GM23338 (cell line): ENCODE measurements at regions not wholly inside any gene's neighbourhood (a gene's known extent, or its start where the extent isn't known, plus 50 kb on each side); places are given as distances from the start of the nearest gene placed in this dataset.

Experiments
- ATAC-seq: fragments of 200-7000 bp; cut with Tn5 transposase; 3 replicates; pipeline ENCODE4 v1.9.1; 2020
- DNase-seq: peaks from one replicate; pipeline ENCODE4 v3.0.0-alpha.2; 2015; ENCODE audit warnings: low spot score
- H2AFZ ChIP-seq: fragments of 200-600 bp; sonication (generic); 2 replicates; pipeline ENCODE4 v1.8.0; 2016; ENCODE audit warnings: antibody characterized with exemption, mild to moderate bottlenecking, moderate library complexity
- H3F3A ChIP-seq: fragments of 200-600 bp; sonication (generic); replicated peaks from 2 replicates; pipeline ENCODE4 v1.8.0; 2017; ENCODE audit warnings: antibody characterized with exemption, mixed run types, low read depth
- H3K27ac ChIP-seq: fragments of 200-600 bp; sonication (generic); 2 replicates; pipeline ENCODE4 v1.6.1; 2016; ENCODE audit warnings: low read depth
- H3K27me3 ChIP-seq: fragments of 200-600 bp; sonication (generic); 2 replicates; pipeline ENCODE4 v1.8.0; 2016; ENCODE audit warnings: mild to moderate bottlenecking, mixed run types, moderate library complexity; ENCODE audit not compliant: insufficient read depth
- H3K36me3 ChIP-seq: fragments of 200-600 bp; sonication (generic); 2 replicates; pipeline ENCODE4 v1.8.0; 2016; ENCODE audit warnings: mild to moderate bottlenecking; ENCODE audit not compliant: insufficient read depth
- H3K4me1 ChIP-seq: fragments of 200-600 bp; sonication (generic); 2 replicates; pipeline ENCODE4 v1.8.0; 2016; ENCODE audit warnings: mild to moderate bottlenecking, moderate library complexity; ENCODE audit not compliant: insufficient read depth
- H3K4me2 ChIP-seq: fragments of 200-600 bp; sonication (generic); 2 replicates; pipeline ENCODE4 v1.7.1; 2017; ENCODE audit warnings: mixed run types
- H3K4me3 ChIP-seq: fragments of 200-600 bp; sonication (generic); 2 replicates; pipeline ENCODE4 v1.6.1; 2016; ENCODE audit warnings: mixed run types
- H3K79me2 ChIP-seq: fragments of 200-600 bp; sonication (generic); replicated peaks from 2 replicates; pipeline ENCODE4 v1.8.0; 2017; ENCODE audit warnings: mild to moderate bottlenecking; ENCODE audit not compliant: insufficient read depth
- H3K9me2 ChIP-seq: fragments of 200-600 bp; sonication (generic); 2 replicates; pipeline ENCODE4 v1.8.0; 2017; ENCODE audit not compliant: insufficient read depth
- H4K20me1 ChIP-seq: fragments of 200-600 bp; sonication (generic); replicated peaks from 2 replicates; pipeline ENCODE4 v1.8.0; 2017; ENCODE audit warnings: mild to moderate bottlenecking; ENCODE audit not compliant: insufficient read depth
- H3K27ac Mint-ChIP-seq: 2 replicates; pipeline ENCODE4 v1.8.0; 2020; ENCODE audit warnings: inconsistent platforms, mild to moderate bottlenecking, moderate library complexity, mixed read lengths
- H3K27me3 Mint-ChIP-seq: 3 replicates; pipeline ENCODE4 v1.8.0; 2022; ENCODE audit warnings: low read depth, mild to moderate bottlenecking, moderate library complexity, mixed read lengths, inconsistent platforms; ENCODE audit not compliant: insufficient read depth, poor library complexity
- H3K36me3 Mint-ChIP-seq: 3 replicates; pipeline ENCODE4 v1.8.0; 2021; ENCODE audit warnings: low read depth, mild to moderate bottlenecking, inconsistent platforms, moderate library complexity, mixed read lengths
- H3K4me1 Mint-ChIP-seq: 3 replicates; pipeline ENCODE4 v1.8.0; 2020; ENCODE audit warnings: mild to moderate bottlenecking, inconsistent platforms, mixed read lengths
- H3K4me3 Mint-ChIP-seq: 3 replicates; pipeline ENCODE4 v1.8.0; 2021; ENCODE audit warnings: moderate library complexity, mild to moderate bottlenecking, inconsistent platforms, mixed read lengths
- H3K9me3 Mint-ChIP-seq: 3 replicates; pipeline ENCODE4 v1.8.0; 2020; ENCODE audit warnings: moderate library complexity, mild to moderate bottlenecking, inconsistent platforms, mixed read lengths
- CREB1 ChIP-seq: fragments of 250-450 bp; sonication (Bioruptor Pico); IDR thresholded peaks from 2 replicates; pipeline ENCODE4 v1.5.0; 2020; ENCODE audit warnings: low read depth, mild to moderate bottlenecking, moderate library complexity
- EZH2 ChIP-seq: fragments of 200-600 bp; sonication (generic); IDR thresholded peaks from one replicate; pipeline ENCODE4 v1.8.0; 2017; ENCODE audit warnings: antibody characterized with exemption, mild to moderate bottlenecking, low read depth; ENCODE audit not compliant: unreplicated experiment
- EZH2phosphoT487 ChIP-seq: fragments of 200-600 bp; sonication (generic); IDR thresholded peaks from one replicate; pipeline ENCODE4 v1.8.1; 2018; ENCODE audit warnings: antibody characterized with exemption; ENCODE audit not compliant: unreplicated experiment
- JUNB ChIP-seq: IDR thresholded peaks from one replicate; pipeline ENCODE4 v1.6.1; 2016; ENCODE audit warnings: antibody characterized with exemption; ENCODE audit not compliant: unreplicated experiment
- NANOG ChIP-seq: IDR thresholded peaks from 2 replicates; pipeline ENCODE4 v1.6.1; 2016; ENCODE audit warnings: antibody characterized with exemption, borderline replicate concordance
- POLR2AphosphoS5 ChIP-seq: IDR thresholded peaks from 2 replicates; pipeline ENCODE4 v1.6.1; 2016; ENCODE audit warnings: antibody characterized with exemption, low read depth
- ZNF114 ChIP-seq: fragments of 250-450 bp; sonication (Bioruptor Pico); IDR thresholded peaks from 2 replicates; pipeline ENCODE4 v1.5.0; 2020; ENCODE audit warnings: mild to moderate bottlenecking, moderate library complexity
- ZNF331 ChIP-seq: fragments of 250-450 bp; sonication (Bioruptor Pico); IDR thresholded peaks from 2 replicates; pipeline ENCODE4 v1.5.0; 2020; ENCODE audit warnings: low read depth, mild to moderate bottlenecking, moderate library complexity
- TF ChIP-seq, protein P1 (sequence below): IDR thresholded peaks from one replicate; pipeline ENCODE4 v1.6.1; 2018; ENCODE audit warnings: antibody characterized with exemption; ENCODE audit not compliant: unreplicated experiment
- TF ChIP-seq, protein P2 (sequence below): IDR thresholded peaks from 2 replicates; pipeline ENCODE4 v1.6.1; 2016; ENCODE audit warnings: antibody characterized with exemption

DNA sequence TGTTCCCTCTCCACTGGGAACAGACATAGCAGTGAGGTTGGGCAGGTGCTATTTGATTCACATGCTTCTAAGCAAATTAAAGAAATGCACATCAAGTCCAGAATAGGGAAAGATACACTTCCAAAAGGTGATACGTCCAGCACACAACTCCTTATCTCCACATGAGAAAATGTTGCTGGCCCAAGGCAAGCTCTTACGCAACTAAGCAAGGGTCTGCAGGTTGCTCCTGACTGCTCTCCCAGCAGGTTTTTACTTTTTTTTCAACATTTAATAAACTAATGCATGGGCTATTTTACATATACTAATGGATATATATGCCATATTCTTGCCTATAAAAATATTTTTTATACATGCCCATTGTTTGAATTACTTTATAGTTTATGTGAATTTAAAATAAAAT lies 818.5 kb upstream of the ROBO1 start (continued):
- TF ChIP-seq, protein P1, sequence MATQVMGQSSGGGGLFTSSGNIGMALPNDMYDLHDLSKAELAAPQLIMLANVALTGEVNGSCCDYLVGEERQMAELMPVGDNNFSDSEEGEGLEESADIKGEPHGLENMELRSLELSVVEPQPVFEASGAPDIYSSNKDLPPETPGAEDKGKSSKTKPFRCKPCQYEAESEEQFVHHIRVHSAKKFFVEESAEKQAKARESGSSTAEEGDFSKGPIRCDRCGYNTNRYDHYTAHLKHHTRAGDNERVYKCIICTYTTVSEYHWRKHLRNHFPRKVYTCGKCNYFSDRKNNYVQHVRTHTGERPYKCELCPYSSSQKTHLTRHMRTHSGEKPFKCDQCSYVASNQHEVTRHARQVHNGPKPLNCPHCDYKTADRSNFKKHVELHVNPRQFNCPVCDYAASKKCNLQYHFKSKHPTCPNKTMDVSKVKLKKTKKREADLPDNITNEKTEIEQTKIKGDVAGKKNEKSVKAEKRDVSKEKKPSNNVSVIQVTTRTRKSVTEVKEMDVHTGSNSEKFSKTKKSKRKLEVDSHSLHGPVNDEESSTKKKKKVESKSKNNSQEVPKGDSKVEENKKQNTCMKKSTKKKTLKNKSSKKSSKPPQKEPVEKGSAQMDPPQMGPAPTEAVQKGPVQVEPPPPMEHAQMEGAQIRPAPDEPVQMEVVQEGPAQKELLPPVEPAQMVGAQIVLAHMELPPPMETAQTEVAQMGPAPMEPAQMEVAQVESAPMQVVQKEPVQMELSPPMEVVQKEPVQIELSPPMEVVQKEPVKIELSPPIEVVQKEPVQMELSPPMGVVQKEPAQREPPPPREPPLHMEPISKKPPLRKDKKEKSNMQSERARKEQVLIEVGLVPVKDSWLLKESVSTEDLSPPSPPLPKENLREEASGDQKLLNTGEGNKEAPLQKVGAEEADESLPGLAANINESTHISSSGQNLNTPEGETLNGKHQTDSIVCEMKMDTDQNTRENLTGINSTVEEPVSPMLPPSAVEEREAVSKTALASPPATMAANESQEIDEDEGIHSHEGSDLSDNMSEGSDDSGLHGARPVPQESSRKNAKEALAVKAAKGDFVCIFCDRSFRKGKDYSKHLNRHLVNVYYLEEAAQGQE = no peak
- TF ChIP-seq EZH2phosphoT487 (no peak), CREB1 (CRISPR knock-in tag) (no peak), ZNF331 (CRISPR knock-in tag) (no peak), ZNF114 (CRISPR knock-in tag) (no peak)
- TF ChIP-seq, protein P2, sequence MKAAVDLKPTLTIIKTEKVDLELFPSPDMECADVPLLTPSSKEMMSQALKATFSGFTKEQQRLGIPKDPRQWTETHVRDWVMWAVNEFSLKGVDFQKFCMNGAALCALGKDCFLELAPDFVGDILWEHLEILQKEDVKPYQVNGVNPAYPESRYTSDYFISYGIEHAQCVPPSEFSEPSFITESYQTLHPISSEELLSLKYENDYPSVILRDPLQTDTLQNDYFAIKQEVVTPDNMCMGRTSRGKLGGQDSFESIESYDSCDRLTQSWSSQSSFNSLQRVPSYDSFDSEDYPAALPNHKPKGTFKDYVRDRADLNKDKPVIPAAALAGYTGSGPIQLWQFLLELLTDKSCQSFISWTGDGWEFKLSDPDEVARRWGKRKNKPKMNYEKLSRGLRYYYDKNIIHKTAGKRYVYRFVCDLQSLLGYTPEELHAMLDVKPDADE = no peak

DNA sequence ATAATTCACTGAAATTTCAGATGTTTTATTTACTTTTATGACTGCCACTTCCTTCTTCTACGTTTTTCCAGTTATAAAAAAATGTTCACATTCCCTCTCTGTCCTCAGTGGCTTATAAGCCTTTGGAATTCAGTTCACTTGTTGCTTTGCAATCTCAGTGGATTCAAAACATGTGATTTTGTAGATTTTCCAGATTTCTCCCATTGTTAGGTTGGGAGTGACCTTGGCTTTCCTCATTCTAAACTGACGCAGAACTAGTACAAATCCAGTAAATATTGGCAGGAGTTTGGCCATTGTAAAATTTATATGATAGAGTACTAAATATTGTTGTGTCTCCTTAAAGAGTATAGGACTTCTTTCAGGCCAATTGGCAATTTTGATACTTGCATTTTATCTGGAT lies 812.3 kb upstream of the ROBO1 start:
- no peak overlapping the region for H3K27ac Mint-ChIP-seq
- 0 out of 2 replicates have a peak, but pooled peaks cover 5% of the 10 kb centered on the region for H3K4me1 ChIP-seq
- ATAC-seq (no peak), DNase-seq (no peak)
- no peaks in the 10 kb centered on the region for H3K36me3 ChIP-seq
- H3K36me3 Mint-ChIP-seq = no peaks in the 10 kb centered on the region
- no peak overlapping the region for H3K27ac ChIP-seq
- peaks cover 8% of the 10 kb centered on the region; the same call in 2 of the 3 replicates for H3K4me1 Mint-ChIP-seq
- H3K27me3 ChIP-seq = no peaks in the 10 kb centered on the region
- no peaks in the 10 kb centered on the region for H3K9me2 ChIP-seq
- no peak overlapping the region for H3K4me2 ChIP-seq
- H3K4me3 Mint-ChIP-seq = no peak overlapping the region
- H2AFZ ChIP-seq = no peak overlapping the region
- H4K20me1 ChIP-seq = no peaks in the 10 kb centered on the region
- TF ChIP-seq CREB1 (CRISPR knock-in tag) = no peak
- TF ChIP-seq, protein P1 = no peak
- TF ChIP-seq ZNF331 (CRISPR knock-in tag) = no peak
- no peak for TF ChIP-seq POLR2AphosphoS5
- no peak for TF ChIP-seq JUNB
- TF ChIP-seq EZH2 = no peak
- TF ChIP-seq NANOG = no peak
- TF ChIP-seq, protein P2 = no peak
- no peak for TF ChIP-seq EZH2phosphoT487
- H3K4me3 ChIP-seq = no peak overlapping the region
- H3K79me2 ChIP-seq = no peaks in the 10 kb centered on the region
- no peaks in the 10 kb centered on the region for H3K27me3 Mint-ChIP-seq
- no peaks in the 10 kb centered on the region for H3F3A ChIP-seq
- no peaks in the 10 kb centered on the region for H3K9me3 Mint-ChIP-seq
